ENCODE measurements at regions not wholly inside any gene's neighbourhood (a gene's known extent, or its start where the extent isn't known, plus 50 kb on each side); places are given as distances from the start of the nearest gene placed in this dataset.
A peak's percentile ranks its signal among the peaks of the same experiment; 100 is the strongest.

GRCh38 chr9:81388831-81389230 lies 300.5 kb downstream of the TLE1 start:
- no peak for DNase-seq

- DNase-seq, result no peak
Measured at GRCh38 chr9:81387360-81388106, 301.8 kb downstream of the TLE1 start.

- DNase-seq, result no peak
Measured at GRCh38 chr9:81384911-81385310, 304.4 kb downstream of the TLE1 start.

GRCh38 chr9:81382281-81382680 lies 307.1 kb downstream of the TLE1 start:
- DNase-seq, result no peak

GRCh38 chr9:81381694-81382093 lies 307.7 kb downstream of the TLE1 start:
- DNase-seq, result no peak

GRCh38 chr9:81380504-81381359 lies 308.6 kb downstream of the TLE1 start:
- no peak for DNase-seq

- no peak for DNase-seq
Measured at GRCh38 chr9:81379655-81380054, 309.7 kb downstream of the TLE1 start.

- DNase-seq, result no peak
Measured at GRCh38 chr9:81377921-81378320, 311.4 kb downstream of the TLE1 start.

GRCh38 chr9:81377320-81377719 lies 312.0 kb downstream of the TLE1 start:
- no peak for DNase-seq

- DNase-seq, result no peak
Measured at GRCh38 chr9:81375187-81376100, 313.9 kb downstream of the TLE1 start.

- DNase-seq, result no peak
Measured at GRCh38 chr9:81374459-81375186, 314.7 kb downstream of the TLE1 start.

GRCh38 chr9:81373294-81373693 lies 316.1 kb downstream of the TLE1 start:
- no peak for DNase-seq

- peak in 1 of 2 experiments; percentile 66 for DNase-seq
Measured at GRCh38 chr9:81372628-81373191, 316.6 kb downstream of the TLE1 start.

GRCh38 chr9:81371824-81372223 lies 317.5 kb downstream of the TLE1 start:
- DNase-seq, result no peak

GRCh38 chr9:81370650-81371049 lies 318.7 kb downstream of the TLE1 start:
- no peak for DNase-seq

GRCh38 chr9:81370096-81370495 lies 319.3 kb downstream of the TLE1 start:
- no peak for DNase-seq

GRCh38 chr9:81369121-81369520 lies 320.2 kb downstream of the TLE1 start:
- no peak for DNase-seq

- DNase-seq, result no peak
Measured at GRCh38 chr9:81363916-81364480, 325.3 kb downstream of the TLE1 start.

- DNase-seq, result no peak
Measured at GRCh38 chr9:81361296-81361695, 328.1 kb downstream of the TLE1 start.

GRCh38 chr9:81351166-81351565 lies 338.2 kb downstream of the TLE1 start:
- no peak for DNase-seq

- no peak for DNase-seq
Measured at GRCh38 chr9:81344366-81344765, 345.0 kb downstream of the TLE1 start.

All from NCI-H446 (cell line).